Ectodermal cell (in vitro differentiated cells): ENCODE measurements at regions not wholly inside any gene's neighbourhood (a gene's known extent, or its start where the extent isn't known, plus 50 kb on each side); places are given as distances from the start of the nearest gene placed in this dataset.

ENCODE experiments used
- H3K27ac ChIP-seq: 2 replicates; pipeline ENCODE4 v1.7.0; 2013; ENCODE audit warnings: mild to moderate bottlenecking, low read depth, low read length; ENCODE audit not compliant: insufficient read depth, poor library complexity, severe bottlenecking
- H3K27me3 ChIP-seq: 2 replicates; pipeline ENCODE4 v1.7.0; 2013; ENCODE audit warnings: mild to moderate bottlenecking, low read length; ENCODE audit not compliant: insufficient read depth, control insufficient read depth, poor library complexity, severe bottlenecking
- H3K36me3 ChIP-seq: one replicate; pipeline ENCODE4 v1.7.0; 2013; ENCODE audit warnings: low read length; ENCODE audit not compliant: control insufficient read depth, insufficient read depth
- H3K4me1 ChIP-seq: one replicate; pipeline ENCODE4 v1.7.0; 2013; ENCODE audit warnings: low read length; ENCODE audit not compliant: control insufficient read depth, insufficient read depth
- H3K4me3 ChIP-seq: 2 replicates; pipeline ENCODE4 v1.7.0; 2013; ENCODE audit warnings: low read depth, low read length, control low read depth; ENCODE audit not compliant: insufficient read depth
- H3K9me3 ChIP-seq: 2 replicates; pipeline ENCODE4 v1.7.0; 2013; ENCODE audit warnings: mild to moderate bottlenecking, low read length, moderate library complexity; ENCODE audit not compliant: control insufficient read depth
- WGBS, 2 experiments: methylation state at CpG; one replicate each; pipeline ENCODE4 v1.1.7; 2013; ENCODE audit warnings: missing lambda C conversion rate in 2 of 2; 5-methylcytosine and 5-hydroxymethylcytosine counted together

DNA sequence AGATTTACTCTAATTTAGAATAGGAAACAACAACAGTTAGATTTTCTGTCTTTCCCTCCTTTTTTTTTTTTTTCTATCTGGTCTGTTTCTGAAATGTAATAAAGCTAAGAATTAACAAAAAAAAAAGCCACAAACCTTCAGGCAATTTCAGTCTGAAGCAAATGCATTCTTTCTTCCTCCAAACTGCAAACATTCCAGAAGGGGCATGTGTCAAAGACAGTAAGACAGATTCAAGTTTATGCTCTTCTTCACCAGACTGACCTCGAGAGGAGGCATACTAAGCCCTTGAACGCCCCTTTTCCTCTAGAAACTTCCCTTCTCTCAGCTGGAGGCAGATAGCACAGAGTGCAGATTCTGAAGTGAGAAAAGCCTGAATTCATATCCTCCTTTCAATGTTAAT lies 654.6 kb upstream of the LMCD1 start:
- no peaks in the 10 kb centered on the region for H3K36me3 ChIP-seq
- 69% methylated on average over 2 of the region's 2 CpGs for WGBS, 2 experiments
- no peaks in the 10 kb centered on the region for H3K27me3 ChIP-seq
- no peaks in the 10 kb centered on the region for H3K9me3 ChIP-seq
- no peak overlapping the region for H3K4me3 ChIP-seq
- H3K4me1 ChIP-seq: no peaks in the 10 kb centered on the region
- H3K27ac ChIP-seq: no peak overlapping the region

DNA sequence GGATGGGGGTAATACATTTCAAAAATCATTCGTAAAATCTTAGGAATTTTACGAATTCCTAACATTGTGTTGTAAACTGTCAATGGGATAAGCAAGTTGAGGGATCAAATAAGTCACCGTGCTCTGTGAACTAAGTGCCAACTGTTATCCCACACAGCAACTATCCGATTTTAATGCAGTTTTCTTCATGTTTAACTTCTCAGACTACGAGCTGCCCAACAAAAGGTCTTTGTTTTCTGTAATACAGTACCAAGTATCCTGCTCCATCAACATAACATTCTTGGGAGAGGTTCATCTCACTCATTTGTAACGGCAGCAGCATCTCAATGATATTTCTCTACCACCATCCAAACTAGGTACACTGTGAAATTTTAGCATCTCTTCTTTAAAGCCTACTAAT lies 654.1 kb upstream of the LMCD1 start:
- Histone ChIP-seq H3K27ac (no peak overlapping the region), H3K27me3 (no peaks in the 10 kb centered on the region), H3K4me3 (no peak overlapping the region), H3K9me3 (no peaks in the 10 kb centered on the region), H3K36me3 (no peaks in the 10 kb centered on the region), H3K4me1 (no peaks in the 10 kb centered on the region)
- 87 to 89% methylated on average over 6 of the region's 6 CpGs for WGBS, 2 experiments

DNA sequence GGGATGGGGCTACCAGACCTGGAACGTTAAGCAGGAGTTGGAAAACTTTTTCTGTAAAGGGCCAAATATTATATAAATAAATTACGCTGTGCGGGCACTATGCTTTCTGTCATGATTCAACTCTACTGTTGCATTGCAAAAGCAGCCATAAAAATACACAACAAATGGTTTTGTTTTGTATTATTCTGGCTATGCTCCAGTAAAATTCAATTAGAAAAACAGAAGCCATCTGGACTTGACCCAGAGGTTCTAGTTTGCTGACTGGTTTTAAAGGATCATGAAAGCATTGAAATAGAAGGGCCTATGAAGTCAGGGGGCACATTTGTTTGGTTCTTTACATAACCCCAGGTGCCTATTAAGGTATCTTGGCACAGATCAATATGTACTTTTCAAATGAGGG lies 647.4 kb upstream of the LMCD1 start:
- Histone ChIP-seq H3K4me1 (no peaks in the 10 kb centered on the region), H3K9me3 (no peaks in the 10 kb centered on the region), H3K4me3 (no peak overlapping the region), H3K27ac (no peak overlapping the region), H3K36me3 (no peaks in the 10 kb centered on the region), H3K27me3 (no peaks in the 10 kb centered on the region)
- 93 to 100% methylated on average over 1 to 3 of the region's 3 CpGs for WGBS, 2 experiments

DNA sequence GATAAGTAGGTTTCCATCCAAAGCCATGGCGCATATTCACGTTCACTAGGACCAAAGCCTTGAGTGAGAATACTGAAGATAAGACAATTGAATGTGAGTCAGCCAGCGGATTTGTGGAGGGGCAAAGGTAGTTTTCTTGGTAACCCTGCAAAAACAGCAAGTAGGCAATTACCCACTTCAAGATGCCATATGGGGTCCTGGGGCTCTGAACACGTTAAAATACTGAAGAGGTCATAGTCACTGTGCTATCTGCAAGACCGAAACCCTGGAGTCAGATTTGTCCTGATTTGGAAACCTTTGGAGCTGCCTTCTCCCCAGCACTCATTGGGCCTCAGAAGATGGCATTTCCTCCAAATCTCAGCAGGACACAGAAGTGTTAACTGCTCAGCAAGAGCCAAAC lies 646.9 kb upstream of the LMCD1 start:
- no peaks in the 10 kb centered on the region for H3K36me3 ChIP-seq
- 90 to 92% methylated on average over 5 of the region's 5 CpGs for WGBS, 2 experiments
- H3K27me3 ChIP-seq: no peaks in the 10 kb centered on the region
- H3K4me1 ChIP-seq: no peaks in the 10 kb centered on the region
- H3K9me3 ChIP-seq: no peaks in the 10 kb centered on the region
- no peak overlapping the region for H3K27ac ChIP-seq
- no peak overlapping the region for H3K4me3 ChIP-seq

DNA sequence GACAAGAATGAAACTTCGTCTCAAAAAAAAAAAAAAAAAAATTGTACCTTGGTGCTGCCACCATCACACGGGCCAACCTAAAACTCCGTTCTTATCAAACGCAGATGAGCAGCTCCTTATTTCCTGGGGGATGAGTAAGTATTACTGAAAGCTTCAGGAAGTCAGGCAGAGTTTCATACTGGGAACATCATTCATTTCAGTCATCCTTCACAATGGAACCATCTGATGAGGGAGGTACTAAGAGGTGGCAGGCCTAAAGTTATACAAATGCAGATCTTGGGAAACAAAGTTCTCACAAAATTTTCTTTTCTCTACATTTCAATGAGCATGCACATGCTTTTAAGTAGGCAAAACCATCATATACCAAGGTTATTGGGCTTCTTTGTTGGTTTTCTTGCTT lies 636.0 kb upstream of the LMCD1 start:
- 80 to 82% methylated on average over 2 to 4 of the region's 4 CpGs for WGBS, 2 experiments
- Histone ChIP-seq H3K4me3 (no peak overlapping the region), H3K36me3 (no peaks in the 10 kb centered on the region), H3K9me3 (no peaks in the 10 kb centered on the region), H3K4me1 (no peaks in the 10 kb centered on the region), H3K27me3 (no peaks in the 10 kb centered on the region), H3K27ac (no peak overlapping the region)

DNA sequence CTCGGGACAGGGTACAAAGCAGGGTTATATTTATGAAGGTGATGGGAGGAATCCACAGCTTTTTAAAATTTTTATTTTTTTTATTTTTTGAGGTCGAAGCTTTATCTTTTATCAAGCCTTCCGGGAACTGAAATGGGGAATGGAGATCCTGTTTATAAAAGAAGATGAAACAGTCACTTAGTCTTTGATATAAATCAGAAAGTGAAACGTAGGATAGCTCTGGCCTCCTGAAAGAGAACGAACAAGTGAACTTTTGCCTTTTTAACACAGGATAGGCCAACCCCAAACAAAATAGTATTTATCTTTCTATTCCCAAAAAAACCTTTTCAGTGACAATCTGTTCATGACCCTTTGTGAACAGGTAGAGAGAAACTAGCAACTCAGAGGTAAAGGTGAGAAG lies 634.0 kb upstream of the LMCD1 start:
- Histone ChIP-seq H3K27me3 (no peaks in the 10 kb centered on the region), H3K4me1 (no peaks in the 10 kb centered on the region), H3K9me3 (no peaks in the 10 kb centered on the region), H3K4me3 (no peak overlapping the region), H3K27ac (no peak overlapping the region), H3K36me3 (no peaks in the 10 kb centered on the region)
- WGBS, 2 experiments: 45 to 52% methylated on average over 5 of the region's 5 CpGs

DNA sequence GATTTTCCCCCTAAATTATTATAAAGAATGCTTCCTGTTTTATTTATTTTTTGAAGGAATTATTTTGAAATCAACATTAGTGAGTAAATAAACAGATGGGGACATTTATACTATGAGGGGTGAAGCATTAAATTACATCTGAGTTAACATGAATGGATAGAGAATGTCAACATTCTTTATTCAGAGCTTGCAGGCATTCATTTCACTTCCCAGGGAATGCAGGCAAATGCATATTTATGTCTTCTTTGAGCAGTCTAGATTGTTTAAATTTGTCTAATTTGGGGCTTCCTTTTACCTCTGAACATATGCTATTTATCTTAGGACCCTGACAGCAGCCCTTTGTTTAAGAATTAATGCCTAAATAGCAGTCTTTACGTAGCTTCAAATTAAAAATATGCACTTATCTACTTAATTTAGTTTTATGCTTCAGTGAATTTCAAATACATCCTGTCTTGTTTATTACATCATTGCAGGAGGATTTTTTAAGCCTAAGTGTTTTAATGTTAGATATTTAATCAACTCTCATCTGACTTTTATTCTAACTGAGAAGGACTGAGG lies 630.5 kb upstream of the LMCD1 start:
- no peaks in the 10 kb centered on the region for H3K36me3 ChIP-seq
- no peak overlapping the region for H3K4me3 ChIP-seq
- no CpG with 5 or more reads among the region's 1 CpG for WGBS, 2 experiments
- no peak overlapping the region for H3K27ac ChIP-seq
- H3K27me3 ChIP-seq: no peaks in the 10 kb centered on the region
- no peaks in the 10 kb centered on the region for H3K9me3 ChIP-seq
- H3K4me1 ChIP-seq: no peaks in the 10 kb centered on the region

DNA sequence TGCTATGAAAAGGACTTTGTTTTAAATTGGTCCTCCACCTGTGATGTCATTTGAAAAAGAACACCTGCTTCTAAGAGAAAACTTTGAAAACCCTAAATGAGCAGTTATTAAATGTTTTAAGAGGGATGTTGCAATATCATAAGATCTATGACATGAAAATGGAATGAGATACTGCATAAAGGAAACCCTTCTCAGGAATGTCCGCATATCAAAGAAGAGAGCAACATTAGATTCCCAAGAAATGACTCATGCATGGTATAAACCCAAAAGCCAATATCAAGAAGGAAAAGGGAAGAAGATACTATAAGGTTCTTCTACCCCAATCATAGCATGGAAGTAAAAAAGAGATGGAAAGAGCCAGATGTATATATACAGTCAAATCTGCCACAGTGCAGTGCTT lies 627.5 kb upstream of the LMCD1 start:
- H3K9me3 ChIP-seq: no peaks in the 10 kb centered on the region
- WGBS, 2 experiments: 100% methylated on average over 1 of the region's 1 CpG; no CpG with 5 or more reads in 1 of the 2 experiments
- no peak overlapping the region for H3K4me3 ChIP-seq
- no peaks in the 10 kb centered on the region for H3K4me1 ChIP-seq
- no peak overlapping the region for H3K27ac ChIP-seq
- H3K27me3 ChIP-seq: no peaks in the 10 kb centered on the region
- no peaks in the 10 kb centered on the region for H3K36me3 ChIP-seq

DNA sequence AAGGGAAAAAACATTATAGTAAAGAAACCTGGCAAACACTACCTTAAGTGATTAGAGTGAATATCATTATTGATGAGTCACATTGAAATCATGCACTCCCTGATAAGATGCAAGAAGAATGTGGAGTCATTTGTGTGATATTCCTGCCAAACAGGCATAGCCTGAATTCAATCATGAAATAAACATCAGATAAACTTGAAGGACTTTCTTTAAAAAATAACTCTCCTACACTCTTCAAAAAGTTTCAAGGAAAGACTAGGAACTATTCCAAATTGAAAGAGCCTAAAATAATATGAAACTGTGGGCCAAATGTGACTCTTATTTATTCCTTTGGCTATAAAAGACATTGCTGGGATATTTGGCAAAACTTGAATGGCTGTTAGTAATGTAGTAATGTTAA lies 625.7 kb upstream of the LMCD1 start:
- no peak overlapping the region for H3K4me3 ChIP-seq
- H3K9me3 ChIP-seq: no peaks in the 10 kb centered on the region
- H3K4me1 ChIP-seq: no peaks in the 10 kb centered on the region
- H3K36me3 ChIP-seq: no peaks in the 10 kb centered on the region
- no peaks in the 10 kb centered on the region for H3K27me3 ChIP-seq
- H3K27ac ChIP-seq: no peak overlapping the region

DNA sequence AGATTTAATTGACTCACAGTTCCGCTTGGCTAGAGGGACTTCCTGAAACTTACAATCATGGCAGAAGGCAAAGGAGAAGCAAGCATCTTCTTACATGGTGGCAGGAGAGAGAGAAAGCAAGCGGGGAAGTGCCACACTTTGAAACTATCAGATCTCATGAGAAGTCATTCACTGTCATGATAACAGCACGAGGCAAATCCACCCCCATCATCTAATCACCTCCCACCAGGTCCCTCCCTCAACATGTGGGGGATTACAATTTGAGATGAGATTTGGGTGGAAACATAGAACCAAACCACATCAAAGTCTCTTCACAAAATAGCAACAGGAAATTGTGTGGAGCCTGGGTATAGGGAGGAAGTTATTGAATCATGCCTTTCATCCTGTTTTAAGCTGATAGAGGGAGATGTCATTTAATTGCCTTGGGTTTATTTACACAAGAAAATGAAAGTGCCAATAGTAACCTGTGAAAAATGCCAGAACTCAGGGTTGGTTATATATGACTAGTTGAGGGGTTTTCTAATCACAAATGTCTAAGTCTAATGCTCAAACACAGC lies 624.8 kb upstream of the LMCD1 start:
- Histone ChIP-seq H3K4me3 (no peak overlapping the region), H3K36me3 (no peaks in the 10 kb centered on the region), H3K27ac (no peak overlapping the region), H3K27me3 (no peaks in the 10 kb centered on the region), H3K4me1 (no peaks in the 10 kb centered on the region), H3K9me3 (no peaks in the 10 kb centered on the region)
- 73 to 87% methylated on average over 3 of the region's 3 CpGs for WGBS, 2 experiments

DNA sequence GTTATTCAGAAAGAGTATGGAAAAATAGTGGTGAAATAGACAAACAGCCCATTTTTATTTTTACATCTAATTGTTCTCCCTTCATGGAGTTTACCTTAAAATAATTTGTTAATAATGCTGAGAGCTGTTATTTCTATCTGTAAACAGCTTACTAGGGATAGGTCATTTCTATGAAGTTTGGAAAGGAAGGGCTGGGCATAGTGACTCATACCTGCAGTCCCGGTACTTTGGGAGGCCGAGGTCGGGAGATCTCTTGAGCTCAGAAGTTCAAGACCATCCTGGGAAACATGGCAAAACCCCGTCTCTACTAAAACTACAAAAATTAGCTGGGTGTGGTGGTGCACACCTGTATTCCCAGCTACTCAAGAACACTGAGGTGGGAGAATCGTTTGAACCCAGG lies 624.3 kb upstream of the LMCD1 start:
- Histone ChIP-seq H3K4me1 (no peaks in the 10 kb centered on the region), H3K27me3 (no peaks in the 10 kb centered on the region), H3K9me3 (no peaks in the 10 kb centered on the region), H3K4me3 (no peak overlapping the region), H3K27ac (no peak overlapping the region), H3K36me3 (no peaks in the 10 kb centered on the region)
- WGBS, 2 experiments: 90 to 92% methylated on average over 5 of the region's 5 CpGs
